GM12865 (cell line): ENCODE measurements at regions not wholly inside any gene's neighbourhood (a gene's known extent, or its start where the extent isn't known, plus 50 kb on each side); places are given as distances from the start of the nearest gene placed in this dataset.

Experiments used
- DNase-seq: peaks from one replicate; pipeline ENCODE4 v3.0.0; 2010; ENCODE audit warnings: low read depth
- H3K4me3 ChIP-seq: 2 replicates; pipeline ENCODE4 v1.5.1; 2011; ENCODE audit warnings: mild to moderate bottlenecking, low read depth, low read length, control low read depth
- TF ChIP-seq, protein P1 (sequence below): IDR thresholded peaks from 2 replicates; pipeline ENCODE4 v1.5.1; 2011; ENCODE audit warnings: low read length, control low read depth, low read depth, inconsistent platforms; ENCODE audit not compliant: insufficient read depth; ENCODE audit errors: missing control alignments

- DNase-seq: no peak
- TF ChIP-seq, protein P1, sequence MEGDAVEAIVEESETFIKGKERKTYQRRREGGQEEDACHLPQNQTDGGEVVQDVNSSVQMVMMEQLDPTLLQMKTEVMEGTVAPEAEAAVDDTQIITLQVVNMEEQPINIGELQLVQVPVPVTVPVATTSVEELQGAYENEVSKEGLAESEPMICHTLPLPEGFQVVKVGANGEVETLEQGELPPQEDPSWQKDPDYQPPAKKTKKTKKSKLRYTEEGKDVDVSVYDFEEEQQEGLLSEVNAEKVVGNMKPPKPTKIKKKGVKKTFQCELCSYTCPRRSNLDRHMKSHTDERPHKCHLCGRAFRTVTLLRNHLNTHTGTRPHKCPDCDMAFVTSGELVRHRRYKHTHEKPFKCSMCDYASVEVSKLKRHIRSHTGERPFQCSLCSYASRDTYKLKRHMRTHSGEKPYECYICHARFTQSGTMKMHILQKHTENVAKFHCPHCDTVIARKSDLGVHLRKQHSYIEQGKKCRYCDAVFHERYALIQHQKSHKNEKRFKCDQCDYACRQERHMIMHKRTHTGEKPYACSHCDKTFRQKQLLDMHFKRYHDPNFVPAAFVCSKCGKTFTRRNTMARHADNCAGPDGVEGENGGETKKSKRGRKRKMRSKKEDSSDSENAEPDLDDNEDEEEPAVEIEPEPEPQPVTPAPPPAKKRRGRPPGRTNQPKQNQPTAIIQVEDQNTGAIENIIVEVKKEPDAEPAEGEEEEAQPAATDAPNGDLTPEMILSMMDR: no peak
- no peak overlapping the region for H3K4me3 ChIP-seq
Observed at GRCh38 chr5:4411664-4412063, 728.5 kb upstream of the ADAMTS16 start.

- H3K4me3 ChIP-seq: no peak overlapping the region
- DNase-seq: no peak
- TF ChIP-seq, protein P1: no peak
Observed at GRCh38 chr5:4413996-4414395, 726.1 kb upstream of the ADAMTS16 start.

DNA sequence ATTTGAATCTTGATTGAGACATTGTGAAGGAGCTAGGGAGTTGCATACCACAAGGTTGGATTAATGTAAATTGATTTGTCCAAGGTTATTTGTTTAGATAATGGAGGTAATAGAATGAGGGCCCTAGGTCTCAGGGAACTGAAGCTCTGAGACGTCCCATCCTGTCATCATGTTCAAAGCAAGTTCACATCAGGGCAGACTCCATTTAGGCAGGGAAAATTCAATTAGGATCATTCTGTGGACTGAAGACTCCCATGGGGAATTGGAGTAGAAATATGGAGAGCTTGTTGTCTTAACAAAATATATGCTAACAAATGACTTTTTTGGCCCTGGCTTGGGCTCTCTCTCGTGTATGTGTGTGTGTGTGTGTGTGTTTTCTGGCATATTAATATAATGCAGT, 722.0 kb upstream of the ADAMTS16 start:
- TF ChIP-seq, protein P1: no peak
- no peak overlapping the region for H3K4me3 ChIP-seq
- no peak for DNase-seq

DNA sequence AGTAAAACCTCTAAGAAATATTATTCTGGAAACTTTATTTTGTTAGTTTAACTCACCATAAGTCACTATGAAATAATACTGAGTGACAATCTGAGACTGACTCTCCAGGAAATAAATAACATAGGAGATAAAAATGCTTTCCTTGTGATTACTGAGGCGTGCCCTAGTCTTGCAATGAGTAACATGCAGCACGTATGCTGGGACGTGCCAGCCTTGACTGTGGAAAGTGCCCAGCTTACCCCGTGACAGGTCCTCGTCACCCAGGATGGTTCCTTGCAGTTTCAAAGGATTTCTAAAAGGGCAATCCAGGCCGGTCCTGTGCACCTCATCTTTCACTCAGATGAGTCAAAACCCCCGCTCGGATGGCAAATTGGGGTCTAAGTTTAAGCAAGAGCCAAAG, 720.8 kb upstream of the ADAMTS16 start:
- H3K4me3 ChIP-seq: no peak overlapping the region
- TF ChIP-seq, protein P1: no peak
- DNase-seq: no peak

DNA sequence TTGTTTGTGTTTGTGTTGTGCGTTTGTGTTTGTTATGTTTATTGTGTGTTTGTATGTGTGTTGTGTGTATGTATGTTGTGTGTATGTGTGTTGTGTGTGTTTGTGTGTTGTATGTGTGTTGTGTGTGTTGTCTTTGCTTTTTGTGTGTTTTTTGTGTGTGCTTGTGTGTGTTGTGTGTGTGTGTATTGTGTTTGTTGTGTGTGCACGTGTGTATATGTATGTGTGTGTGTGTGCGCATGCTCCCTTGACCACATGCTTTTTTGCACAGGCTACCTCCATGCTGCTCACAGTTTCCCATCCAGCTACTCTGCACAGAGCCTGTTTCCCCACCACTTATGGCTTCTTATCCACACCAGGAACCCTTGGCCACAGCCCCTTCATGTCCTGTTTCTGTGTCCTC, 720.0 kb upstream of the ADAMTS16 start:
- H3K4me3 ChIP-seq: no peak overlapping the region
- TF ChIP-seq, protein P1: no peak
- no peak for DNase-seq

DNA sequence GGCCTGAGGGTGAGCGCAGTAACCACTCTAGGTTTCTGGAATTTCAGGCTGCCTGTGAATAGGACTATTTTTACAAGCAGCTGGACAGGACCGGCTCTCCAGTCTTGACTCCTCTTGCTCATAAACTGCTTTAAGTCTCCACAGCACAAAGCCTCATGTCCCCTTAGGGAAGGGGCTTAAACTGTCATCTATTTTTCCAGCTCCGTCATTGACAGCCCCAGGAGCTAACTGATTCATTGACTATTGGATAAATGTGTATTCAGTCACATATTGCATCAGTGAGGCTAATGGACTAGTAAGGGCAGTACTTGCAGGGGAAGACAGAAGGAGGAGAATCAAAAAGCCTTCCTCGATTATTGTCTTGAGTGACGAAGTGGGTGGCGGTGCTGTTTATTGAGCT, 719.4 kb upstream of the ADAMTS16 start:
- no peak overlapping the region for H3K4me3 ChIP-seq

GRCh38 chr5:4422247-4422646, 717.9 kb upstream of the ADAMTS16 start:
- no peak for DNase-seq
- TF ChIP-seq, protein P1: no peak
- H3K4me3 ChIP-seq: no peak overlapping the region

More for the DNA sequence above, 719.4 kb upstream of the ADAMTS16 start:
- DNase-seq: no peak
- TF ChIP-seq, protein P1: no peak
